ENCODE measurements at regions not wholly inside any gene's neighbourhood (a gene's known extent, or its start where the extent isn't known, plus 50 kb on each side); places are given as distances from the start of the nearest gene placed in this dataset.
"Not testable (repeated sequence)": the region's sequence is repeated elsewhere in the genome, so short reads cannot be mapped to it uniquely, and the experiment has no call there.

DNA sequence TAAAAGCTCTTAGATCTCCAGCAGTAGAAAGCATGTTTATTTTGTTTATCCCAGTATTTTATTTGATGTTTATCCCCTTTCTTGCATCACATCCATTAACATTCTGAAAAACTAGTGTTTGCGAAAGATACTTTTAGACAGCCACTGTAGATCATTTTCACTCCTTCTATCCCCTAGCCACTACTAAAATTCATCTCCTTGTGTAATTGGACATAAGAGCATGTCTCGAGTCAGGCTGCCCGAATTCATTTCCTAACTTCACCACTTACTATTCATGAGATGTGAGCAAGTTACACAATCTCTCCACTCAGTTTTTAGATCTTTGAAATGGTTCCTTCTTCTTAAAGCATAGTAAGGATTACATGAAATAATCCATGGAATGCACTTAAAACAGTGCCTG, 514.0 kb downstream of the KLF5 start:
- no peak for DNase-seq (ENCODE audit: low read depth)

DNA sequence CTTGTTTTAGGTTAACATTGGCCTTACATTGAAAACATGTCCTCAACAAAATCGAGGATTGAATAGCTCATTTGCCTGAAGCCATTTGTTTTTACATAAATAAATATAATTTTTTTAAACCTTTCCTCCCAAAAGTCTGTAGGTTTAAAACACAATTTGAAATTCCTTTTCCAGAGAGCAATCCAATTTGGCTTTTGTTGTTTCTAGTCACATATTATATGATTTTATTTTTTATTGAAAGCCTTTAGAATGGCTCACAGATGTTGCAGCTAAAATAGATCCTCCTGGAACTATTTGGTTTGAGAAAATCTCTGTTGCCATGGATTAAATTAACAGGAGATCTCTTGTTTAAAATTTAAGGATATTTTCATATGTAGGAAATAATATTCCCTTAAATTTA, 512.6 kb downstream of the KLF5 start:
- no peak for DNase-seq (ENCODE audit: low read depth)

DNA sequence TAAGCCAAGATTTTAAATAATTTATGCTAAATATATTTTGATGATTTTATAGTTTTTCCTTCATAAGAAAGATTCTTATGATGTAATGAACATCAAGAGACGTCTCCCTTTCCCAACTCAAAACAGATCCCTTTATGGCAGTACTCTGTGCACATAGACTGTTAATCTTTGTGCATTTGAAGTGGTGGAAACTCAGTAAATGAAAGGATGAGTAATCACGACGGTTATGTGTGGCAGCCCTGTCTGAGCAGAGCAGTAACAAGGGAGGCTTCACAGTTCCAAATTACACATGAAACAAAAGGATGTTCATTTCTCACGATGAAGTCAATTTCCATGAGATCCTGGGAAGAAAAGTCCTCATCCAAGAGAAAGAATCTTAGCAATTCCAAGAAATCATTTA, 498.1 kb downstream of the KLF5 start:
- DNase-seq (ENCODE audit: low read depth) = no peak

DNA sequence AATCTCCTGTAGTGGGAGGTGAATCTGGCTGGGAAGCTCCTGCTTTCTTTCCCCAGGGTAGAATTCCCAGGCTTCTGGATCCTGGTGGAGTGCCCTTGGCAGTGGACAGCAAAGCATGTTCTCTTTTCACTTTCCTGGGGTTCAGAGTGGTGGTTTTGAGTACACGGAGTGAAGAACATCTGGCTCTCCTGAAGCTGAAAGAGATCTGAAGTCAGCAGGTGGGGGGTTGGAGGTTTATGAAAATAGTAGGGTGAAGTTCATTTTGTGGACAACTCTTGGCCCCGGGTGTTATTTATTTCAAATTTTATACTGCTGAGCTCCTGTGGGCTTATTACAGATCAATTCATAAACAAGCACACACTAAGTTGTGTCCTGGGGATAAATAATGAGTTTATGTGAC, 497.3 kb downstream of the KLF5 start:
- no peak for DNase-seq (ENCODE audit: low read depth)

DNA sequence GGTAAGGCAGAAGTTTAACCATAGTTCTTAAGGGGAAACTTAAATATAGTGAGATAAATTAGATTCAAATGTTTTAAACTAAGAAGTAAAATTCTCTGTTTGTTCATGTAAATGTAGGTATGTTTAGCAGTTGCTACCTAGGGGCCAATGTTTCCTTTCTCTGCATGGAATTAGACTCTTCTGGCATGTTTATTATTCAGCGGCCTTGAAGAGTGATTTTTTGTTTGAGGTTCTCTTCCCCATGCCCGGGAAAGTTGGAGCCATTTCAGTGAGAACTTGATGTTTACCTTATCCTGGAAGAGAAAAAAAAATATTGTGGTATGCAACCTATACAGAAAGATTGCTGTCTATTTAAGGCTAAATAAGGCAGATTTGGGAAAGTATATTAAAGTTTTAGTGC, 492.9 kb downstream of the KLF5 start:
- no peak for DNase-seq (ENCODE audit: low read depth)

DNA sequence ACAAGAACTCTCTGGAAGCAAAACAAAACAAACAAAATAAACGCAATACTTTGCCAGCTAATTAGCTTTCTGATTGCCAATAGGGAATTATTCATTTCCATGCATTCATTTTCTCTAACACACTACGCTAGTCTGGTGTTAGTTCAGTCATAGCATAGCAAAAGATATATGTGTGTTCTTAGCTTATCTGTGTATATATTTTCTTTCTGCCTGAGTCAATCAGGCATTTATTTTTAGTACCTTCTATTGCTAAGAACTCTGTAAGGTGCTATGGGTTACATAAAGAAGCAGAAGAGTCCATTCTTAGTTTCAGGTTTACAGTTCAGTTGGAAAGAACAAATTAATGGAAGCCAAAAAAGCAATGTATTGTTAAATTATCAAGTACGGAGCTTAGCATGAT, 490.9 kb downstream of the KLF5 start:
- DNase-seq (ENCODE audit: low read depth) = no peak

DNA sequence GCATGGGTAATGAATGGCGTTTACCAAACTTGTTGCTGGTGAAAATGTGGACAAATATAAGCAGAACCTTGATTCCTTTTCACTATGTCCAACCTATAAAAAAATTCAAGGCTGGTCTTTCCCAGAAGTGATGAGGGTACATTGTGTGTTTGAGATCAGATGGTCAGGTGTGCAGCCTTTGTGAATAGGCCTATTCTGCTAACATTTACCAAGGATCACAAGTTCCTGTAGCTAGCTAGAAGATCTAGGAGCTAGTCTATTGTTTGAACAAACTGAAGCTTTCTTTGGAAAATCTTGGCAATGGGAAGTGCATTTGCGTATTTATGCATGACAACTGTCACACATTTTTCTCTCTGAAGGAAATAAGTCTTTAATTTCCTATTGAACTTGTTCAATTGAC, 489.6 kb downstream of the KLF5 start:
- no peak for DNase-seq (ENCODE audit: low read depth)

DNA sequence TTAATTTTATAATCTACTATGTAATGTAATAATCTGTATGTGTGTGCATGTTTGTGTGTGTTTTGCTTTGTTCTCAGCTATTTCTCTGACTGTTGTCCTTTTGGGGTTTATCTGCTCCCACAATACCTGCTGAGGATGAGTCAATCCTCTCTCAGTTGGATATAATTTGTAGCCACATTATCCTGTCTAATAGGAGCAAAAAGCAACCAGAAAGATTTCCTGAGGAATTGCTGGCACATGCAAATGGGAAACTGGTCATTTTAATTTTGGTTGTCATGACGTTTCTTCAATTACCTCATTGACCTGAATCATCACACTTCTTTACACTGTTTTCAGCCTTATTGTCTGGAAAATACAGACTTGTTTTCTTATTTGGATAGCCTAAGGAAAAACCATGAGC, 488.4 kb downstream of the KLF5 start:
- DNase-seq (ENCODE audit: low read depth) = no peak

DNA sequence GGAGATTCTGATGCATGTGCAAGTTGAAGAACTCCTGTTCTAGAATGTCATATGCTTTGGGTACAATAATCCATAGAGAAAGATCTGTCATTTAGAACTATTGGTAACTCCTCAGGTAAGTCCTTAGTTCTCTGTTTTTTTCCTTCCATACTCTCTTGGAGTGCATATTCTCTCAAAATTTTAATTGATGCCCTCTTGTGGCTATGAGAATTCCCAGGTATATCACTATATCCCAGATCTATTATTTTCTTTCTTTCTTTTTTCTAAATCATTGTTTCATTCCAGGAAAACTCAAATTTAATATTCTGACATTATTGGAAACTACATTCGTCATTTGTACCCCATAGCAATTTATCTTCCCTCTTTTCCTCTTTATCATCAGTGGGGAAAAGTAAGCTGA, 485.4 kb downstream of the KLF5 start:
- DNase-seq (ENCODE audit: low read depth) = no peak

DNA sequence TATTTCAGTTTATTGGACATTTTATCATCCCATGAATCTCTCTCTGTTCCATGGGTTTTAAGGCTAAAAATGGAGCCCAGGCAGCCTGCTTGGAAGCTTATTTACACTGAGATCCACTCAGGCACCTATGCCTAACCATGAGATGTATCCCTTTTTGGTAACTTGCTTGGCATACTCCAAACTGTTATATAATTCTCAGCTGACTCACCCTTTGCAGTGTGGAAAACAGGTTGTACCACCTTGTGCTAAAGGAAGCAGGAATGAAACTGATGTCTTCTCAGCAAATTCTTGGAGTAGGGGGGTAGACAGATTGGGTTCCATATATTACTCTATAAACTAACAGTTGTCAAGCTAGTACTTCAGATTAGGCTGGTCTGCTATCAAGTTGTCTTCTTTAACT, 483.6 kb downstream of the KLF5 start:
- no peak for DNase-seq (ENCODE audit: low read depth)

DNA sequence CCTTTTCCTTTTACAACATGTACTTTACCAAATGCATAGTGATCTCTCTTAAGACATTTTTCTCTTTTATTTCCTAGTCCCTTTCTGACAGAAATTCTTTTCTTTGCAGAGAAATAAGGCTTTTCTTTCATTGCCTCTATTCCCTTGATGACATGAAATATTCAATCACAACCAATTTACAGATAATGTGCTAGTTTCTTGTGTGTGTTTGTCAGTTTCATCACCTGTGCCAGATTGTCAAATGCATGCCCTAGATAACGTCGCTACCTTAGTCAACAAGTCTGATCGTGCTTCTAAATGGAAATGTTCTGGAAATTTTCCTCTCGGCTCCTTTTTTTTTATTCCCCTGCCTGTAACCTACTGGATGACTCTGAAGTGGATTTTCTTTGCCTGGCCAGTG, 478.1 kb downstream of the KLF5 start:
- DNase-seq (ENCODE audit: low read depth) = no peak

DNA sequence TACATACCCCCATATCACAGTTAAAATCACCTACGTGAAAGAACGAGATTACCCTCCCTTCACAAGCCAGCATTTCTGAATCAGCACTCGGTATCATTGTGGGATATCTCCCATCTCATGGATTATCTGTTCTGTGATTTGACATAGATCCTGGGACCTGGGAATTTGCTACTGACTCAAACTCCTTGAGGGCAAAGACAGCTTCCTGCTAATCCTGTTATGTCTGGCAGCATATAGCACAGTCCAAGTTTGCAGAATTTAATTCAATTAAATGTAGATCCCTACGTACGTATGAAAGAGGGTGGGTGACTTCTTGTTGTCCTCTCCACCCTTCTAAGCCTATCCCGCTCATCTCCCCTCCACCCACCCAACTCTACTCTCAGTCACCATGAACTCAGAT, 476.5 kb downstream of the KLF5 start:
- no peak for DNase-seq (ENCODE audit: low read depth)

DNA sequence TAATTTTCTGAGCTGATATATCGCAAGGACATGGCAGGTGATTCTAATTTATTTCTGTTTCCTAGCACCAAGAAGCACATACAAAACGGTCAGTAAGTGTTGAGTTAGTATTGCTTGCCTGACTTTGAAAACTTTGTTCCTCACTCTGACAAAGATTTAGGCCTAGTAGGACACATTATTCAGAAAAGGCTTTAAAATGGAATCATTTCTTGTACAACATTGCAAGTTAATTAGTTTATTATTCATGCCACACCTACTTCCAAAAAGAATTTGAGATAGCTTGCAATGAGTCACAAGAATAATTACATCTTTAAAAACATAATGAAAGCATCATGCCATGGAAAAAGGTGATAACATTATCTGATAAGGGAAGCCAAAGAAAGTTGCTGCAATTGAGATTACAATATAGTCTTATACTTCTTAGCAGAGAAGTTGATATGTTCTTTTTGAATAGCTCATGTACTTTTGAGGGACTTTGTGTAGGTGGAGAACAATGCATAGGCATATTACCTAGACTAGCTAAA, 474.2 kb downstream of the KLF5 start:
- no peak for DNase-seq (ENCODE audit: low read depth)

DNA sequence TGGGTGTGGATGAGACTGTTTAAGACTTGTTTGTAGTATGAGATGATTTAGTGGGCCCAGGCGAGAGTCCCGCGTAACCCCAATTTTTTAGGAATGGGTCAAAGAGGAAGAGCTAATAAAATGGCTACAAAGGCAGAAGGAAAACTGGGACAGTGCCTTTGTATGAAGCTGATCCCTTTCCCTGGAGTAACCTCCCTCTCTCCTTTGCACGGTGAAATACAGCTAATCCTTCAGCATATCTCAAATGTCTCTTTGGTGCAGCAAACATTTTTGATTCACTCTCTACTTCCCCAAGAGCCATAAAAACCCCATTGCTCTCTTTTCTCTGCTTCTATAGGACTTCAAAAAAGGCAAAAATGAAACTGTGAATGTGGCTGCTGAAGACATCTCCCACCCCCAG, 473.8 kb downstream of the KLF5 start:
- no peak for DNase-seq (ENCODE audit: low read depth)

DNA sequence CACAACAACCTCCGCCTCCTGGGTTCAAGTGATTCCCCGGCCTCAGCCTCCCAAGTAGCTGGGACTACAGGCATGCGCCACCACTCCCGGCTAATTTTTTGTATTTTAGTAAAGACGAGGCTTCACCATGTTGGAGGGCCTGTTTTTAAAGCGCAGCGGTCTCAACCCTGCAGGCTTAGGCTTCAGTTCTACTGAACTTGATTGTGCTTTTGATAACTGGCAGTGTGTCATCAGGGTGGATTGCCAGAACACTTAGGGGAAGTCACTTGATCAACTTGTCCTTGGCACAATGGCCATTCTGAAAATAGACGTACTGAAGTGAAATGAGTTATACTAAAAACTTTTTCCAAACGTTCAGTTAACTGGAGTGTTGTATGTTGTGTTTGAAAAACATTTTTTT, 472.2 kb downstream of the KLF5 start:
- DNase-seq (ENCODE audit: low read depth) = no peak

DNA sequence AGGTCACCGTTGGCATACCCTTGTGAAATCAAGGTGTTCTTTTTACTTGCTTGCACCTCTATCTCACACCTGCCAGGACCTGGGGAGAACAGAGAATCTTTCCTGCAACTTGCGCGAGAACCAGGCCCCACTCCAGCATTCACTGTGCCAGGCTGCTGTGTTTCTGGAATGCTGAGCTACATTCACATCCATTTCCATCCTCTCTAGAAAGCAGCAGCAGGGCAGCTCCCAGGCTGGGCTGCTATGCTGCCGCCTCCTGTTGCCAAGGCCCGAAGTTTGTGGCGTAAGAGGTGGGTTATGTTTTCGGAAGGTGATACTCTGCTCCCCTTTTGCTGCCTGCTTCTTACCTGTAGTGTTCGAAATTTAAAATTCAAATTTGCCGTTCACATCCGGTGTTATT, 464.1 kb downstream of the KLF5 start:
- DNase-seq (ENCODE audit: low read depth) = no peak

DNA sequence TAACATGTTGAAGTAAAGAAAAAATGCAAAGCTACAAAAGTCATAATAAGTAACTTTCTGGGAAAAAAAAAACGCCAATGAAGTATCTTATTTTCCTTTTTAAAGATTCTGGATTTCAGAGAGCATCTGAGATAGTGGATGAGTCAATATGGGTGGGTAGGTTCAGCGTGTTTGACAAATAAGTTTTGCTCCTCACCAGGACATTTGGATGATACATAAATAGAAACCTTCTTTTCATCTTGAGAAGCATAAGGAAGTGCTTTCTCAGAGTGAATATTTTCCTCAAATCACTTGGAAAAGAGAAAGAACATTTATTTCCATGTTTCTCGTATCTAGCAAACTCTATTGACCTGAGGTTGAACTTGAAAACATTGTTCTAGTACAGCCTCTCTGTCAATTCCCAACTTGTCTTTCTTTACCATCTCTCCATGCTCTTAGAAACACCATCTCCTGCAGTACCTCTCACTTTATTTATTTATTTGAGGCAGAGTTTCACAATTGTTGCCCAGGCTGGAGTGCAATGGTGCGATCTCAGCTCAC, 463.2 kb downstream of the KLF5 start:
- DNase-seq (ENCODE audit: low read depth) = no peak

DNA sequence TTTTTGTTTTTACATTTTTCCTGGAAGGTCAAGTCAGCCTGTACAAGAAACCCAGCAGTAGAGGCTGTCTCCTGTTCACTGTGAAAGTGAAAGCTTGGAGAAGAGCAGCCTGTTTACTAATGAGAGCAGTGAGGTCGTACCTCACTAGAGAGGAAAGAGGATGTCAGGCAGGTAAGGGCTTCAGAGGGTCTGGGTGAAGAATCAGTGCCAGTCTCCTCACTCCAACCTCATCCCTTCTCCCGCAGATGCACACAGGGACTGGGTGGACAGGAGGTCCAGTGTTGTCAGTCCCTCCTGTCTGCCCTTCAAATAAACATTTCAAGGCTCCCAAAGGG, 462.5 kb downstream of the KLF5 start:
- no peak for DNase-seq (ENCODE audit: low read depth)

DNA sequence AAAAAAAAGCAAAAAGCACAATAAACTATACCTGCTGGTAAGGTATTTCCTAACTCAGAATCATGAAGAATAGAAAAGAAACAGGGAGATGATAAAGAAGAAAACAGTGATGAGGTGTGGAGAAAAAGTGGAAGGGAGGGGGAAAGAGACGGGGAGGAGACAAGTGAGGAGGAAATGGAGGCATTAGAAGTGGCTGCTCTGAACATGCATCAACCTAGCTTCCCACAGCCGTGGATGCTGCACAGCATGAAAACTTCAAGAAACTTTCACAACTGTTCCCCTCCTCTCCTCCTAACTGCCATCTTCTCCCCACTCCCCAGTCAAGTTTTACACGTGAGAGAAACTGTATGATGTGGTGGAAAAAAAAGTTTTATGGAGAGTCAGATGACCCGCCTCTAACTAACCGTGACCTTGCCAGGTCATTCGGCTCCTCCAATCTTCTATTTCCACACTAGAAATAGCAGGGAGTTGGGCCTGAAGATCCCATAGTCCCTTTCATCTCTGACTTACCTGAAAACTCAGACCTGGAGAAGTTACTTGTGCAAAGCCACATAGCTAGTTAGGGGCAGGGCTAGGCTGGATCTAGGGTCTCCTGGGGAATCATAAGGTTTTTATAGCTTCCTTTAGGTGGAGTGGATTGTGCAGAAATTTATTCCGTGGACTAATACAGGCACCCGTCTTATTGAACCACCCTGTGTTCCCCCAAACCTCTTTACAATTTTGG, 461.9 kb downstream of the KLF5 start:
- no peak for DNase-seq (ENCODE audit: low read depth)

DNA sequence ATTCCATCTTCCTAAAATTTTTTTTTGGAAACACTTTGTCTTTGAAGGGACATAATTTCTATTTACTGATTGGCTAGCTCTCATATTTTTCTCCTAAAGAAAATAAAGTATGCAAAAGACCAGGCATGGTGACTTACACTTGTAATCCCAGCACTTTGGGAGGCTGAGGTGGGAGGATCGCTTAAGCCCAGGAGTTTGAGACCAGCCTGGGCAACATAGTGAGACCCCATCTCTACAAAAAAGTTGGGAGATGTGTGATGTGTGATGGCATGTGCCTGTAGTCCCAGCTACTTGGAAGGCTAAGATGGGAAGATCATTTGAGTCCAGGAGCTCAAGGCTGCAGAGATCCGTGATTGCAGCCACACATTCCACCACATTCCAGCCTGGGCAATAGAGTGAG, 461.3 kb downstream of the KLF5 start:
- not testable (repeated sequence) for DNase-seq (ENCODE audit: low read depth)

DNA sequence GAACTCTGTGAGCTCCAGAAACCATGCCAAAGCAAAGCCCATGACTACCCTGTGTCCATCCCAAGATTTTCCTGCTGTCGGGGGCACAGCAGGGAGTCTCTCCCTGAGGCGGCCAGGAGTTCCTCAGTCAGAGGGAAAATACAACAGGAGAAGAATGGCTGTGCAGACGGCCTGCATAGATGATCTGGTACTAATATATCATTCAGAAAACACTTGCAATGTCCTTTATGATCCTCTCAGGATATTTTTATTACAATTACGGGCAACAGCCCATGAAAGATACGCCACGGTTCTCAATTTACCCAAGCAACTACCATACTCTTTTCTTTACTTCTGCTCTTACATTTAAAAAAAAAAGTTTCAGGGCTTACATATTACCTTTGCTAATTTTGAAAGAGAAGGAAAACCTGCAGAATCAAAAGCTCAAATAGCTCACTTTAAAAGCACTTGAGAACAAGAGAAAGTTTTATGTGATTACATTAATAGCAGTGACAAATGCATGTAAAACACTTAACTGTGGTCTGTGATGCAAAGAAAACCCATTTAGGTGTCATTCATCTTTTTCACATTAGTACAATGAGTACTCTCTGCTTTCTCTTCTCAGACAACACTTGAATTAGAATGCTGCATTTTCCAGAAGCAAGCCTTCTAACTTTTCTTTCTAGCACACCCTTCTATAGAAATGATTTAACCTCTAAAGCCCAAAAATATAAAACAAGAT, 460.8 kb downstream of the KLF5 start:
- no peak for DNase-seq (ENCODE audit: low read depth)

DNA sequence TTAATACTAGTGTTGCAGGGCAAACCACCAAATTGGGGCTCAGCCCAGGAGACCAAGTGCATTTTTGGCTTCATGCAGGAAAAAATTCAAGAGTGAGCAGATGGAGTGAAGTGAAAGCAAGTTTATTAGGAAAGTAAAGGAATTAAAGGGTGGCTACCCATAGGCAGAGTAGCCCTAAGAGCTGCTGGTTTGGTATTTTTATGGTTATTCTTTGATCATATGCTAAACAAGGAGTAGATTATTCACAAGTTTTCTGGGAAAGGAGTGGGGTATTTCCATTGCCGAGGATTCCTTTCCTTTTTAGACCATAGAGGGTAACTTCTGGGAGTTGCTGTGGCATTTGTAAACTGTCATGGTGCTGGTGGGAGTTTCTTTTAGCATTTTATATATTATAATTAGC, 459.0 kb downstream of the KLF5 start:
- DNase-seq (ENCODE audit: low read depth) = no peak

DNA sequence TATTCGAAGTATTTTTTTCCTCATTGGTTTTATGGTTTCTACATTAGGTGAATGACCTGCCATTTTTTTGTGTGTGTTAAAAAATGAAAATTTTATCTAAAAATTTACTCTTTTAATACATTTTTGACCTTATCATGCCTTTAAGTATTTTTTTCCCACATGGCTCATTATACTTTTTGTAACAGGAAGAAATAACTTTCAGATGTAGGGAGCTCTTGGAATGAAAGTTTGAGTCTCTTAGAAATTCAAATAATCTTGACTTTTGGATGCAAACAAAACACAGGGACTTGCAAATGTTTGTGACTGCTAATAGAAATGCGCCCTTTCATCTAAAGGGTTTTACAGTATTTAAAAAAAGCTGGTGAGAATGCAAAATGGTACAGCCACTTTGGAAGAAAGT, 457.9 kb downstream of the KLF5 start:
- DNase-seq (ENCODE audit: low read depth) = no peak

DNA sequence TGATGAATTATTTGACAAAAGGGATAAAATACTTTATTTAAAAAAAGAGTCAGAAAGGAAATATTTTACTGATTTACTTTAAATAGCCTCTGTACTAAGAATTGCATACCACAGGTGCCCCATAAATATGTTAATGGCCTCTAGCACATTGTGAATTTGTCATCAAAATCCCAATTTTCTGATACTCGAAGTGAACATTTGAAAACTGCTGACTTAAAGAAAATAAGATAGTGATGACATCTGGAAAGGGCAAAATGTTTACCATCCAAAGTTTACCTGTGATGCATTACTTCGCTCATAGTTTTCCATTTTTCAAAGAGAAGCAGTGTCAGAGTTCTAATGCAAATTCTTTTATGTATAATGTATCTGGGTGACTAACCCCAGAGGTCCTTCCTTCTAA, 455.4 kb downstream of the KLF5 start:
- DNase-seq (ENCODE audit: low read depth) = no peak
